WTC11 (cell line): ENCODE measurements at regions not wholly inside any gene's neighbourhood (a gene's known extent, or its start where the extent isn't known, plus 50 kb on each side); places are given as distances from the start of the nearest gene placed in this dataset.

Experiments used
- ATF3 ChIP-seq: sonication (generic); formaldehyde crosslinking; conservative IDR thresholded peaks from 2 replicates; pipeline ENCODE4 v1.8.1; 2022; ENCODE audit warnings: mild to moderate bottlenecking, missing genetic modification reagents
- CBFB ChIP-seq: sonication (generic); formaldehyde crosslinking; IDR thresholded peaks from 2 replicates; pipeline ENCODE4 v1.8.1; 2022; ENCODE audit warnings: mild to moderate bottlenecking, low read depth, missing genetic modification reagents
- CREM ChIP-seq: sonication (generic); formaldehyde crosslinking; IDR thresholded peaks from 2 replicates; pipeline ENCODE4 v1.8.1; 2022; ENCODE audit warnings: mild to moderate bottlenecking, missing genetic modification reagents, moderate library complexity
- ETV6 ChIP-seq: sonication (generic); formaldehyde crosslinking; IDR thresholded peaks from 2 replicates; pipeline ENCODE4 v1.8.1; 2022; ENCODE audit warnings: mild to moderate bottlenecking, missing genetic modification reagents
- GABPB1 ChIP-seq: sonication (generic); formaldehyde crosslinking; IDR thresholded peaks from 2 replicates; pipeline ENCODE4 v1.8.1; 2023; ENCODE audit warnings: mild to moderate bottlenecking, missing genetic modification reagents
- MAX ChIP-seq: sonication (generic); formaldehyde crosslinking; IDR thresholded peaks from 2 replicates; pipeline ENCODE4 v1.8.0; 2022; ENCODE audit warnings: mild to moderate bottlenecking, missing genetic modification reagents
- NFYB ChIP-seq: sonication (generic); formaldehyde crosslinking; conservative IDR thresholded peaks from 2 replicates; pipeline ENCODE4 v1.8.0; 2022; ENCODE audit warnings: low read depth, missing genetic modification reagents
- NR3C1 ChIP-seq: sonication (generic); formaldehyde crosslinking; conservative IDR thresholded peaks from 2 replicates; pipeline ENCODE4 v1.8.1; 2023; ENCODE audit warnings: low read depth, mild to moderate bottlenecking, missing genetic modification reagents
- SP1 ChIP-seq: sonication (generic); formaldehyde crosslinking; conservative IDR thresholded peaks from 2 replicates; pipeline ENCODE4 v1.8.1; 2022; ENCODE audit warnings: missing genetic modification reagents
- TCF7 ChIP-seq: sonication (generic); formaldehyde crosslinking; IDR thresholded peaks from 2 replicates; pipeline ENCODE4 v1.8.0; 2022; ENCODE audit warnings: mild to moderate bottlenecking, low read depth, missing genetic modification reagents, moderate library complexity
- TEAD4 ChIP-seq: sonication (generic); formaldehyde crosslinking; IDR thresholded peaks from 2 replicates; pipeline ENCODE4 v1.8.0; 2022; ENCODE audit warnings: mild to moderate bottlenecking, missing genetic modification reagents
- TF ChIP-seq, protein P1 (sequence below): fragments of 200-600 bp; IDR thresholded peaks from 2 replicates; pipeline ENCODE4 v1.8.0; 2022; ENCODE audit warnings: antibody characterized with exemption
- TF ChIP-seq, protein P2 (sequence below): sonication (generic); formaldehyde crosslinking; IDR thresholded peaks from 2 replicates; pipeline ENCODE4 v1.8.1; 2023; ENCODE audit warnings: mild to moderate bottlenecking, missing genetic modification reagents

- TF ChIP-seq ATF3 (CRISPR knock-in tag) = no peak
- TF ChIP-seq CREM (CRISPR knock-in tag) = no peak
- no peak for TF ChIP-seq TEAD4 (CRISPR knock-in tag)
- no peak for TF ChIP-seq CBFB (CRISPR knock-in tag)
- TF ChIP-seq SP1 = no peak
- TF ChIP-seq, protein P1, sequence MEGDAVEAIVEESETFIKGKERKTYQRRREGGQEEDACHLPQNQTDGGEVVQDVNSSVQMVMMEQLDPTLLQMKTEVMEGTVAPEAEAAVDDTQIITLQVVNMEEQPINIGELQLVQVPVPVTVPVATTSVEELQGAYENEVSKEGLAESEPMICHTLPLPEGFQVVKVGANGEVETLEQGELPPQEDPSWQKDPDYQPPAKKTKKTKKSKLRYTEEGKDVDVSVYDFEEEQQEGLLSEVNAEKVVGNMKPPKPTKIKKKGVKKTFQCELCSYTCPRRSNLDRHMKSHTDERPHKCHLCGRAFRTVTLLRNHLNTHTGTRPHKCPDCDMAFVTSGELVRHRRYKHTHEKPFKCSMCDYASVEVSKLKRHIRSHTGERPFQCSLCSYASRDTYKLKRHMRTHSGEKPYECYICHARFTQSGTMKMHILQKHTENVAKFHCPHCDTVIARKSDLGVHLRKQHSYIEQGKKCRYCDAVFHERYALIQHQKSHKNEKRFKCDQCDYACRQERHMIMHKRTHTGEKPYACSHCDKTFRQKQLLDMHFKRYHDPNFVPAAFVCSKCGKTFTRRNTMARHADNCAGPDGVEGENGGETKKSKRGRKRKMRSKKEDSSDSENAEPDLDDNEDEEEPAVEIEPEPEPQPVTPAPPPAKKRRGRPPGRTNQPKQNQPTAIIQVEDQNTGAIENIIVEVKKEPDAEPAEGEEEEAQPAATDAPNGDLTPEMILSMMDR = no peak
- no peak for TF ChIP-seq GABPB1 (CRISPR knock-in tag)
- no peak for TF ChIP-seq NFYB (CRISPR knock-in tag)
- TF ChIP-seq, protein P2, sequence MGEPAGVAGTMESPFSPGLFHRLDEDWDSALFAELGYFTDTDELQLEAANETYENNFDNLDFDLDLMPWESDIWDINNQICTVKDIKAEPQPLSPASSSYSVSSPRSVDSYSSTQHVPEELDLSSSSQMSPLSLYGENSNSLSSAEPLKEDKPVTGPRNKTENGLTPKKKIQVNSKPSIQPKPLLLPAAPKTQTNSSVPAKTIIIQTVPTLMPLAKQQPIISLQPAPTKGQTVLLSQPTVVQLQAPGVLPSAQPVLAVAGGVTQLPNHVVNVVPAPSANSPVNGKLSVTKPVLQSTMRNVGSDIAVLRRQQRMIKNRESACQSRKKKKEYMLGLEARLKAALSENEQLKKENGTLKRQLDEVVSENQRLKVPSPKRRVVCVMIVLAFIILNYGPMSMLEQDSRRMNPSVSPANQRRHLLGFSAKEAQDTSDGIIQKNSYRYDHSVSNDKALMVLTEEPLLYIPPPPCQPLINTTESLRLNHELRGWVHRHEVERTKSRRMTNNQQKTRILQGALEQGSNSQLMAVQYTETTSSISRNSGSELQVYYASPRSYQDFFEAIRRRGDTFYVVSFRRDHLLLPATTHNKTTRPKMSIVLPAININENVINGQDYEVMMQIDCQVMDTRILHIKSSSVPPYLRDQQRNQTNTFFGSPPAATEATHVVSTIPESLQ (CRISPR knock-in tag) = no peak
- TF ChIP-seq MAX (CRISPR knock-in tag) = no peak
- TF ChIP-seq TCF7 (CRISPR knock-in tag) = no peak
- TF ChIP-seq ETV6 (CRISPR knock-in tag) = no peak
- TF ChIP-seq NR3C1 (CRISPR knock-in tag) = no peak
Observed at GRCh38 chr6:11903645-11904044, 108.5 kb upstream of the HIVEP1 start.
